GM18873 (cell line): ENCODE measurements at regions not wholly inside any gene's neighbourhood (a gene's known extent, or its start where the extent isn't known, plus 50 kb on each side); places are given as distances from the start of the nearest gene placed in this dataset.

Experiments
- ATAC-seq: cut with Tn5 transposase; IDR thresholded peaks from one replicate; pipeline ENCODE4 v1.9.1; 2021; ENCODE audit warnings: mild to moderate bottlenecking, moderate library complexity, moderate number of reproducible peaks; ENCODE audit not compliant: unreplicated experiment, low FRiP score

- ATAC-seq = no peak
Measured at GRCh38 chr4:20062054-20062453, 189.7 kb upstream of the SLIT2 start.

GRCh38 chr4:20050768-20051167, 200.9 kb upstream of the SLIT2 start:
- ATAC-seq = no peak

- ATAC-seq = no peak
Measured at GRCh38 chr4:20049889-20050288, 201.8 kb upstream of the SLIT2 start.

- no peak for ATAC-seq
Measured at GRCh38 chr4:20046931-20047677, 204.6 kb upstream of the SLIT2 start.

GRCh38 chr4:20046179-20046578, 205.5 kb upstream of the SLIT2 start:
- no peak for ATAC-seq

GRCh38 chr4:20044966-20045365, 206.7 kb upstream of the SLIT2 start:
- ATAC-seq = no peak

GRCh38 chr4:20044502-20044911, 207.2 kb upstream of the SLIT2 start:
- ATAC-seq = no peak

- ATAC-seq = no peak
Measured at GRCh38 chr4:20043991-20044390, 207.7 kb upstream of the SLIT2 start.

GRCh38 chr4:20042769-20043168, 208.9 kb upstream of the SLIT2 start:
- ATAC-seq = no peak

- ATAC-seq = no peak
Measured at GRCh38 chr4:20041839-20042407, 209.8 kb upstream of the SLIT2 start.

GRCh38 chr4:20037745-20038144, 214.0 kb upstream of the SLIT2 start:
- ATAC-seq = no peak

GRCh38 chr4:20030108-20030507, 221.6 kb upstream of the SLIT2 start:
- no peak for ATAC-seq

GRCh38 chr4:20028645-20029044, 223.1 kb upstream of the SLIT2 start:
- ATAC-seq = no peak

- ATAC-seq = no peak
Measured at GRCh38 chr4:20026456-20026855, 225.2 kb upstream of the SLIT2 start.

GRCh38 chr4:20022471-20022870, 229.2 kb upstream of the SLIT2 start:
- no peak for ATAC-seq

GRCh38 chr4:20020056-20020455, 231.6 kb upstream of the SLIT2 start:
- no peak for ATAC-seq

- no peak for ATAC-seq
Measured at GRCh38 chr4:20019310-20020015, 232.2 kb upstream of the SLIT2 start.

- no peak for ATAC-seq
Measured at GRCh38 chr4:20017777-20018115, 234.0 kb upstream of the SLIT2 start.

GRCh38 chr4:20017070-20017776, 234.5 kb upstream of the SLIT2 start:
- no peak for ATAC-seq

- ATAC-seq = no peak
Measured at GRCh38 chr4:20015636-20016224, 236.0 kb upstream of the SLIT2 start.
